H1 (cell line): ENCODE measurements at regions not wholly inside any gene's neighbourhood (a gene's known extent, or its start where the extent isn't known, plus 50 kb on each side); places are given as distances from the start of the nearest gene placed in this dataset.

Source experiments
- RAD21 ChIP-seq, 2 experiments: IDR thresholded peaks in 1 of 2; conservative IDR thresholded peaks in 1 of 2; 2 replicates each; pipeline ENCODE4 v1.6.1; 2011; ENCODE audit warnings: low read depth in 2 of 2, low read length in 2 of 2, improper control_type of control experiment in 1 of 2, inconsistent platforms in 1 of 2, mild to moderate bottlenecking in 1 of 2, moderate library complexity in 1 of 2

GRCh38 chr1:30572192-30572591 is 151.2 kb downstream of the MATN1 start (continued):
- no peak for TF ChIP-seq RAD21 (IDR thresholded peaks at IDR 0.05 in 1 of 2, conservative IDR thresholded peaks at IDR 0.05 in 1 of 2; ENCODE audit: low read depth in 2 of 2, low read length in 2 of 2)
